HG03060 (cell line): ENCODE measurements at regions not wholly inside any gene's neighbourhood (a gene's known extent, or its start where the extent isn't known, plus 50 kb on each side); places are given as distances from the start of the nearest gene placed in this dataset.

Experiments
- ATAC-seq: cut with Tn5 transposase; IDR thresholded peaks from one replicate; pipeline ENCODE4 v1.9.1; 2021; ENCODE audit warnings: low read depth, moderate number of reproducible peaks; ENCODE audit not compliant: unreplicated experiment

GRCh38 chr18:44178476-44178875 lies 502.2 kb upstream of the SETBP1 start:
- ATAC-seq: no peak

GRCh38 chr18:44179693-44180092 lies 501.0 kb upstream of the SETBP1 start:
- no peak for ATAC-seq

GRCh38 chr18:44180683-44181082 lies 500.0 kb upstream of the SETBP1 start:
- no peak for ATAC-seq

- no peak for ATAC-seq
Measured at GRCh38 chr18:44181951-44182747, 498.5 kb upstream of the SETBP1 start.

- no peak for ATAC-seq
Measured at GRCh38 chr18:44186001-44186400, 494.7 kb upstream of the SETBP1 start.

- ATAC-seq: no peak
Measured at GRCh38 chr18:44187090-44187489, 493.6 kb upstream of the SETBP1 start.

- ATAC-seq: no peak
Measured at GRCh38 chr18:44195394-44196140, 485.1 kb upstream of the SETBP1 start.

GRCh38 chr18:44197832-44198611 lies 482.7 kb upstream of the SETBP1 start:
- ATAC-seq: no peak

GRCh38 chr18:44198612-44199284 lies 481.9 kb upstream of the SETBP1 start:
- no peak for ATAC-seq

- ATAC-seq: no peak
Measured at GRCh38 chr18:44213293-44213692, 467.4 kb upstream of the SETBP1 start.

GRCh38 chr18:44214396-44214795 lies 466.3 kb upstream of the SETBP1 start:
- ATAC-seq: no peak

GRCh38 chr18:44216169-44216568 lies 464.5 kb upstream of the SETBP1 start:
- no peak for ATAC-seq

GRCh38 chr18:44227501-44227900 lies 453.2 kb upstream of the SETBP1 start:
- no peak for ATAC-seq

GRCh38 chr18:44229693-44230108 lies 451.0 kb upstream of the SETBP1 start:
- no peak for ATAC-seq

GRCh38 chr18:44231936-44232335 lies 448.8 kb upstream of the SETBP1 start:
- ATAC-seq: no peak

GRCh38 chr18:44232500-44232899 lies 448.2 kb upstream of the SETBP1 start:
- no peak for ATAC-seq

- no peak for ATAC-seq
Measured at GRCh38 chr18:44238454-44238853, 442.2 kb upstream of the SETBP1 start.

GRCh38 chr18:44238911-44239310 lies 441.8 kb upstream of the SETBP1 start:
- no peak for ATAC-seq

- no peak for ATAC-seq
Measured at GRCh38 chr18:44241020-44241419, 439.7 kb upstream of the SETBP1 start.

- no peak for ATAC-seq
Measured at GRCh38 chr18:44245019-44245418, 435.7 kb upstream of the SETBP1 start.

- ATAC-seq: no peak
Measured at GRCh38 chr18:44246001-44246400, 434.7 kb upstream of the SETBP1 start.
